Stimulated activated naive B cell treated with anti-CD40 and anti-IgM and Interleukin-4, amounts not matched to agents 10 μg/mL and 1 μg/mL and 100 μg/mL, for 72 hours (primary cell): ENCODE measurements at regions not wholly inside any gene's neighbourhood (a gene's known extent, or its start where the extent isn't known, plus 50 kb on each side); places are given as distances from the start of the nearest gene placed in this dataset.

Source experiments
- ATAC-seq, 2 donors: fragments of 150-1000 bp; cut with Tn5 transposase; replicated peaks; 2 replicates each; pipeline ENCODE4 v1.10.0; 2021; ENCODE audit warnings: moderate library complexity in 1 of 2
- DNase-seq: peaks from one replicate; pipeline ENCODE4 v3.0.0; 2021
- H3K27ac Mint-ChIP-seq: one replicate; pipeline ENCODE4 v1.8.0; 2022; ENCODE audit warnings: mild to moderate bottlenecking, mixed read lengths
- H3K27me3 Mint-ChIP-seq, 2 donors: one replicate each; pipeline ENCODE4 v1.8.0; 2022; ENCODE audit warnings: mixed read lengths in 2 of 2
- H3K36me3 Mint-ChIP-seq, 2 donors: one replicate each; pipeline ENCODE4 v1.8.0; 2022; ENCODE audit warnings: mixed read lengths in 2 of 2, mild to moderate bottlenecking in 1 of 2
- H3K4me1 Mint-ChIP-seq, 2 donors: one replicate each; pipeline ENCODE4 v1.8.0; 2022; ENCODE audit warnings: mixed read lengths in 2 of 2, mild to moderate bottlenecking in 1 of 2
- H3K4me3 Mint-ChIP-seq, 2 donors: one replicate each; pipeline ENCODE4 v1.8.0; 2022; ENCODE audit warnings: mild to moderate bottlenecking in 2 of 2, mixed read lengths in 2 of 2, moderate library complexity in 1 of 2
- H3K9me3 Mint-ChIP-seq, 2 donors: one replicate each; pipeline ENCODE4 v1.8.0; 2022; ENCODE audit warnings: mixed read lengths in 2 of 2, mild to moderate bottlenecking in 1 of 2

DNA sequence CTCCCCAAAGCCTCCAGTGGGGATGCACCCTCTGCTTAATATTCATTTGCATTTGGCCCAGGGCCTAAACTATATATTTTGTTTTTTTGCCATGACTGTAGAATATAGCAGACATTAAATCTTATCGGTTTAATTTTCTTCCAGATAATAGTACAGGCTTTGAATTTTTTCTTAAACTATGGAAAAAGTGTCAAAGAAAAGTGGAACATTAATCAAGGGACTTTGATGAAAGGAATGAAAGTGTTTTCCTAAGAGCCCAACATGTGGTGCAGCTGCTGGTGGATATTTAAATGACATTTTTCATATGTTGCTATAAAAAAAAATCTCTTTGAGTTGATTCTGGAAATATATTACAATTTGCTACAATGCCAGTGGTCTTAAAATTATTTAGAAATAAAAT lies 346.8 kb downstream of the CYP26B1 start:
- H3K27me3 Mint-ChIP-seq, result peaks cover 6 to 11% of the 10 kb centered on the region in 2 donors
- H3K4me1 Mint-ChIP-seq, result no peaks in the 10 kb centered on the region
- DNase-seq (no peak), ATAC-seq (no peak)
- no peak overlapping the region for H3K4me3 Mint-ChIP-seq
- H3K36me3 Mint-ChIP-seq, result no peaks in the 10 kb centered on the region
- no peak overlapping the region for H3K27ac Mint-ChIP-seq
- peaks cover 0 to 2% of the 10 kb centered on the region in 2 donors for H3K9me3 Mint-ChIP-seq

DNA sequence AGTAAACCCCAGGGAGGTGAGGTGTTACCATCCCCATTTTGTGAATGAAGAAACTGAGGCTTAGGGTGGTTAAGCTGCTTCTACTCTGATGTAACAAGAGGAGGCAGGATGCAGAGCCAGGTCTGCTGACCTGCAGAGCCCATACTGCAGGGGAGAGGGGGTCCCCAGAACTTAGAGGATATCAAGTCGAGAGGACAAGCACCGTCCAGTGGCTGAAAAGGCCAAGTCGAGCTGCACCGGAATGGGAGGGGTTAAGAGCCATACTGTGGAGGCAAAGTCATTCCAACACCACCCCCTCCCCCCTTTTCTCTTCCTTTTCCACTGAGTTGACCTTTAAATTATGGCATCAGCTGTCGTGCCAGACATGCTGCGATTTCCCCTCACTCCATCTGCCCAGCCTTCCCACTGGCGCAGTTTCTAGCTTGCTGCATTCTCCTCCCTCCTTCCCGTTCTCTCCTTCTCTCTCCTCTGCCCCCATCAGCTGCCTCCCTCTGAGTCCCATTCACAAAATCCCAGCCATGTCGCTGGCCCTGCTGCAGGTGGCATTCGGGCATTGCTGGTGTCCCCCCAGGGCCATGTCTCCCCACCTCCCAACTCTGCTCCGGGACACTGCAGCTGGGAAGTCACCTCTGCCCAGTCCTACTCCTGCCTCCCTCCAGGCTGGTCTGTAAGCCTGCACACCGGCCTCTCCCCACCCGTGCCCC lies 346.9 kb downstream of the DYSF start:
- Mint-ChIP-seq H3K36me3 (no peaks in the 10 kb centered on the region), H3K4me3 (no peak overlapping the region), H3K9me3 (peaks cover 0 to 2% of the 10 kb centered on the region in 2 donors), H3K27me3 (peaks cover 6 to 11% of the 10 kb centered on the region in 2 donors), H3K27ac (no peak overlapping the region), H3K4me1 (no peaks in the 10 kb centered on the region)
- no peak for DNase-seq
- ATAC-seq, result no peak

DNA sequence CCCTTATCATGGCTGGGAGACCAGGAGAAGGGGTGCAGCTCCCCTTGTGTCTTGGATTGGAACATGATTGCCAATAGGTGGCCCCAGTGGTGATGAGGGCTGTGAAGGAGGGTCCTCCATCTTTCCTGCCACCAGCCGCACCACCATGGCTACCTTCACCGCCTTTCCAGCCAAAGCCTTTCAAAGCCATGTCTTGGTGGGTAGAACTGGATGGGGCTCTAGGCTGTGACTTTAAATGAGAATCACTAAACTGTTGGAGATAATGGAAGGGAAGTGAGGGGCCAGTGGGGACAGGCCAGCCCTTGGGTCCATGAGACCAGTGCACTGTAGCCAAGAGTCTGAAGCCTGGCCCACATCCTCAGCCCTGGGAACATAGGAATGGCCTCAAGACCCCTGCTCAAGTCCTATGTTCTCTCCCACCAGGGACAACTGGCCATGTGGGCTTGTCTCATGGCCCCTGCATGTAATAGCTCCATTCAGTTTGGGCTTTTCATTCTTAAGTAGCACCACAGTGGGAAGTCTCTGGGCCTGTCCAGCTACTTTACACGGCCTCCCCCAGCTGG lies 345.7 kb downstream of the DYSF start:
- DNase-seq (no peak), ATAC-seq (no peak)
- no peaks in the 10 kb centered on the region for H3K36me3 Mint-ChIP-seq
- H3K27ac Mint-ChIP-seq, result no peak overlapping the region
- H3K9me3 Mint-ChIP-seq, result no peaks in the 10 kb centered on the region
- H3K27me3 Mint-ChIP-seq, result peaks cover 6 to 13% of the 10 kb centered on the region in 2 donors
- no peak overlapping the region for H3K4me3 Mint-ChIP-seq
- H3K4me1 Mint-ChIP-seq, result no peaks in the 10 kb centered on the region

DNA sequence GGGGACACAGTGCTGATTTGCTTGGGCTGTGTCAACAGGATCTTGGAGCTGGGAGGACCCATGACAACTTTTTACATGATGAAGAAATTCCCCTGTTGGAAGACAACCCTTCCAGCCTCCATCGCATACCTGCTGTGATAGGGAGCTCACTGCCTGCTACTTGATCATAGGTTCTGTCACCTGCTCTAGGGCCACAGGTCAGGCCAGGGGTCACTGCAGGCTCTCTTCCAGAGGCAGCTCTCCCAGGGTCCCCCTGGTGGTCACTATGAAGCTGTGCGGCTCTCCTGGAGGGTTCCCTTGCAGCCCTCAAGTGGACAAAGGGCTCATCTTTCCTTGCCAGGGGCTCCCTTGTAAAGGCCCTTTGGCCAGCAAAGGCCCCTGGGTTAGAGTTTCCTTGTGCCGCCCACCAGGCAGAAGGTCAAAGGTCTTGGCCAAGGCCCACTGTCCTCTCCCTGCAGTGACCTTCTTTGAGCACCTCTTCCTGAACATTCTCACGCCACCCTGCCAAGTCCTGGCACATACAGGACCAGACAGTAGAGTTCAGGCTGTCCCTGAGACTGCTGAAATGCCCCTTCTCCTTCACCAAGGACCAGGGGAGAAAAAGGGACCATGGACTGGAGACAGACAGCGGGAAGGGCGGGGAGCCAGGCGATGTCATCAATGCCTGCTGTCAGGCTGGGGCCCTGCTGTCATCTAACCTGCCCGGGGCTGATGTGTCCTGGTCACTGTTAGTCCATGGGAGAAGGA lies 345.1 kb downstream of the DYSF start:
- peak; percentile 53 to 68 for ATAC-seq
- H3K4me3 Mint-ChIP-seq, result no peak overlapping the region

DNA sequence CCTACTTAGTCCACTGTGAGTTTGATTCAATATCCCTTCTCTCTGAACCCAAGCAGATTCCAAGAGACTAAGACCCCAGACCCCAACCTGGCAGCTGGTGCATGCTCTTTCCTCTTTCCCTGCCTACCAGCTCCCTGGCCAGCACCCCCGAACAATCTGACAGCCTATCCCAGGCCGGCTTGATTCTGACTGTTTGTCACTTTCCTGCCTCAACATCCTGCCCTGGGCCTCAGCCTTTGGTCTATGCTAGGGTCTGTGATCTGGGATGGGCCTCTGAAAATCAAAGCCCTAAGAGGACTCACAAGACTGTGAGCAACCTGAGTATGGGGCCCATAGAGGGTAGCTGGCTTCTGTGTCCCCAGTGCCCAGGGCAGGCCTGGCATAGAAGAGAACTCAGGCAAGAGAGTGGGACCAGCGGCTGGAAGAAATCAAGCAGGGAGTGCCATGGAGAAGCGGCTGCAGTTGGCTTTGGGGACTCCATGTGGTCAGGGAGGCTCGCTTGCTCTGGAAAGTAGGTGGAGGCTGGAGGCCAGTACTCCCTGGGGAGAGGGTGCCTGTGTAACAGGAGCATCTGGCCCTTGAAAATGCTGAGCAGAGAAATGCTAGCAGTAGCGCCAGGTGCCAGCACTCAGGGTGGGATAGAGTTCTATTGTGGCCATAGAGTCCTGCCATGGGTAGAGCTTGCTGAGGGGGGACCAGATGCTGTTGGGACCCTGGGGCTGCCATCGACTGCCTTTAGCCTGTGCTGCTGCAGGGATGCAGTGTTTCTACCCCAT lies 343.9 kb downstream of the DYSF start:
- Mint-ChIP-seq H3K4me1 (no peaks in the 10 kb centered on the region), H3K4me3 (no peak overlapping the region), H3K27ac (peak overlapping the region; percentile 52), H3K27me3 (peaks cover under 1 to 11% of the 10 kb centered on the region in 2 donors), H3K36me3 (no peaks in the 10 kb centered on the region), H3K9me3 (no peaks in the 10 kb centered on the region)
- ATAC-seq (no peak), DNase-seq (no peak)

More for the DNA sequence above, 345.1 kb downstream of the DYSF start:
- Mint-ChIP-seq H3K4me1 (no peaks in the 10 kb centered on the region), H3K27me3 (peaks cover 6 to 15% of the 10 kb centered on the region in 2 donors), H3K27ac (no peak overlapping the region), H3K9me3 (no peaks in the 10 kb centered on the region), H3K36me3 (no peaks in the 10 kb centered on the region)
- DNase-seq, result no peak

DNA sequence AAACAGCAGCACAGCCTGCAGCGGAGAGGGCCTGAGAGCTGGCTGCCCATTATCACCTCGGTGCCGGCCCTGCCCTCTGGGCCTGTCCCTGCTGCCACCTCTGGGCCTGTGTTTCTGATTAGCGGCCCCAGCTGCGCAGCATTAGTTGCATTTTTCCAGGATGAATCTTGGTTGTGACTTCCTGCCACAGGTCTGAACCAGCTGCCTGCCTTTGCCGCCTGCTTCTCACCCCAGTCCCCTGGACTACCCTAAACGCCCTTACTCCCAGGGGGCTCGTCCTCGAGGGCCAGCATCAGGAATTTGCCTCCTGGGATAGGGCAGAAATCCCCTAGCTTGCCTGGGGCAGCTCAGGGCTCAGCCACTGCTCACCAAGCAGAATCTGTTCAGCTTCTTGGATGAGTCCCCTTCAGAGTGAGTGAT lies 342.8 kb downstream of the DYSF start:
- H3K4me3 Mint-ChIP-seq, result no peak overlapping the region
- no peaks in the 10 kb centered on the region for H3K9me3 Mint-ChIP-seq
- no peaks in the 10 kb centered on the region for H3K4me1 Mint-ChIP-seq
- no peak overlapping the region for H3K27ac Mint-ChIP-seq
- DNase-seq, result no peak
- no peaks in the 10 kb centered on the region for H3K36me3 Mint-ChIP-seq
- H3K27me3 Mint-ChIP-seq, result peaks cover 0 to 10% of the 10 kb centered on the region in 2 donors
- no peak for ATAC-seq

DNA sequence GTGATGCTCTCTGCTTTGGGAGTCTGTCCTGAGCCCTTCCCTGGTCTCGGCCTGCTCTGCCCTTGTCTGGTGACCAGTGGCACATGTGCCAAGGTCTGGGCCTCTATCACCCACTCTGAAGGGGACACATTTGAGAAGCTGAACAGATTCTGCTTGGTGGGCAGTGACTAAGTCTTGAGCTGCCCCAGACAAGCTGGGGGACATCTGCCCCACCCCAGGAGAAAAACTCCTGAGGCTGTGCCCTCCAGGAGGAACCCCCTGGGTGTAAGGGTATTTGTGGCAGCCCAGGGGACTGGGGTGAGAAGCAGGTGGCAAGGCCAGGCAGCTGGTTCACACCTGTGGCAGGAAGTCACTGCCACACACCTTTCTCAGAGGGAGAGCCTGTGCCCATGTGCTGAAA lies 342.1 kb downstream of the DYSF start:
- Mint-ChIP-seq H3K4me3 (no peak overlapping the region), H3K27ac (no peak overlapping the region), H3K9me3 (no peaks in the 10 kb centered on the region), H3K4me1 (no peaks in the 10 kb centered on the region), H3K27me3 (peaks cover 0 to 8% of the 10 kb centered on the region in 2 donors), H3K36me3 (no peaks in the 10 kb centered on the region)
- no peak for ATAC-seq
- DNase-seq, result no peak

DNA sequence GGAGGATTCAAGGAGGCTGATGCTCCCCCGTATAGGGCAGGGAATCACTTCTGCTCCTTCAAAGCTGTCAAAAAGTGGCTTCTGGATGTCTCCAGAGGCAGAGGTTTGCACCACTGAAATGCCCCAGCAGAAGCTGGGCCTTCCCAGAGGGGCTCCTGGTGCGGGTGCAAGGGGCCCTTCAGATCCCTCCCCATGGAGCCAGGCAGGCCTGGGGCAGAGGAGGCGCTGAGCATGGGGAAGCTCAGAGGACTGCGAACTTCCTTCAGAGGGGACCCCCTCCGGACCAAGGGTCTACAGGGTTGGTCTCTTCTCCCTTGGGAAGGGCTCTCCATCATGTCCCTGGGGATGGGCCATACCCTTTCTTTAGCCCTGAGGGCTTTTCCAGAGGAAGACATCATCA lies 341.2 kb downstream of the DYSF start:
- Mint-ChIP-seq H3K4me3 (no peak overlapping the region), H3K27ac (no peak overlapping the region), H3K36me3 (no peaks in the 10 kb centered on the region), H3K4me1 (no peaks in the 10 kb centered on the region), H3K27me3 (peaks cover 0 to 4% of the 10 kb centered on the region in 2 donors), H3K9me3 (no peaks in the 10 kb centered on the region)
- DNase-seq, result no peak
- no peak for ATAC-seq

GRCh38 chr2:71793926-71794325 lies 340.6 kb downstream of the DYSF start:
- Mint-ChIP-seq H3K27ac (no peak overlapping the region), H3K4me1 (no peaks in the 10 kb centered on the region), H3K36me3 (no peaks in the 10 kb centered on the region), H3K9me3 (no peaks in the 10 kb centered on the region), H3K4me3 (no peak overlapping the region), H3K27me3 (peaks cover 0 to 4% of the 10 kb centered on the region in 2 donors)
- DNase-seq, result no peak
- no peak for ATAC-seq

GRCh38 chr2:71792926-71793761 lies 339.8 kb downstream of the DYSF start:
- ATAC-seq (no peak), DNase-seq (no peak)
- Mint-ChIP-seq H3K27me3 (peaks cover 0 to 4% of the 10 kb centered on the region in 2 donors), H3K4me1 (no peaks in the 10 kb centered on the region), H3K9me3 (no peaks in the 10 kb centered on the region), H3K4me3 (no peak overlapping the region), H3K36me3 (no peaks in the 10 kb centered on the region), H3K27ac (no peak overlapping the region)

DNA sequence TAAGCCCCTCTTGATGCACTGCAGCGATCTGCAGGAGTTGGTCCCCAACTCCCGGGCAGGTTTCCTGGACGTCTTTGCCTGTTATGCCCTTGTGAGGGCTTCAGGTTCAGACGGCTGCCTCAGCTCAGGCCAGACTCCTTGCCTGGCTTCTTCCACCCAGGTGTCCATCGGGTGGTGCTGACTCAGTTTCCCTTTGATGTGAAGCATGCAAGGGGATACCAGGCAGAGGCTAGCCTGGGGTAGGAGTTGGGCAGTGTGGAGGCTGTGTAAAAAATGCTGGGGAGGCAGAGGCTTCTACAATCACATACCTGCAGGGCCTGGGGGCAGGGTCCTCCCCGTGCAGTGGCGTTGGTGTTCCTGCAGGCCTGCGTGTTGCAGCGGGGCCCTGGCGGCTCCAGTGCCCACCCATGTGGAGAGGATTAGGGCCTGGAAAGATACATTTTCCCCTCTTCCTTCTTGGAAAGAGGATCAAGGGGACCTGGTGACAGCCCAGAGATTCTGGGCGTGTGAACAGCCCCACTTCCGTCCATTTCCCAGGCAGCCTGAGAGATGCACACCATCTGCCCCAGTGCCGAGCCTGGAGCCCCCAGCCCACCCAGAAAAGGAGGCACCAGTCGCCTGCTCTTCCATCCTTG lies 338.3 kb downstream of the DYSF start:
- ATAC-seq (no peak), DNase-seq (no peak)
- Mint-ChIP-seq H3K4me3 (no peak overlapping the region), H3K27me3 (peaks cover 0 to 4% of the 10 kb centered on the region in 2 donors), H3K9me3 (no peaks in the 10 kb centered on the region), H3K4me1 (no peaks in the 10 kb centered on the region), H3K27ac (no peak overlapping the region), H3K36me3 (no peaks in the 10 kb centered on the region)

GRCh38 chr2:71791061-71791450 lies 337.7 kb downstream of the DYSF start:
- no peak for ATAC-seq
- peaks cover 0 to 4% of the 10 kb centered on the region in 2 donors for H3K27me3 Mint-ChIP-seq
- no peaks in the 10 kb centered on the region for H3K36me3 Mint-ChIP-seq

DNA sequence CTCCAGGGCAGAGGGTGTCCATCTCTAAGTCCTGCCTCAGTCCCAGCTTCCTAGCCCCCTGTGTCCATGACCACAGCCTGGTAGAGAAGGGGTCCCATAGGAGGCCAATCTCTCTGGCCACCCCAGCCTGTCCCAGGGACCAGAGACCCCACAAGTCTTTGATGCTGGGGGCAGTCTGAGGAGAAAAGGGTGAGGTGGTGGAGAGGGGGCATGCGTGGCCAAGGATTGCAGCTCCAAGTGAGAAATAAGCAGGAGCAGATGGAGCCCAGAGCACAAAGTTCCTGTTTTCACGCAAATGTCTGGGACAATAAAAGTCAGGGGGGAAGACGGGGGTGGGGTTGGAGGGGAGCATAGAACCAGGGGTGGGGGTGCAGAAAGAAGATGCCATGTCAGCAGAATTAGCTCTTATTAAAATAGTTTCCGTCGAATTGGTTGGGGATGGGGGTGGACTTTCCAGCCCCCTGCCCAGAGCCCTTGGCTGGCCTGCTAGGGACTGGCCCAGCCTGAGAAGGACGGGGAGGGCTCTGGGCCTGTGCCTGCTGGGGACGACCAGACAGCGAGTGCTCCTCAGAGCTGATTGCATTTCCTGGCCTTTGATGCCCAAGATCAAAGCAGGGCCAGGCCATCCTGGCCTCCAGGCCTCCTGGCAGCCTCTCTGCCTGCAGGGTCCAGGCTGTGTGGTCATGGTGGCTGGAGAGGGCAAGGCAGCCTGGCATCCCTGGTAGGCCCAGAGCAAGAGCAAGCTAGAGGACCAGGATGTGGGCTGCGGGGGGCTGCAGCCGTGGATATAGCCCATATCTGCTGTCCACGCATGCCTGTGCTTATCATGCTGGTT lies 337.1 kb downstream of the DYSF start:
- ATAC-seq (no peak), DNase-seq (no peak)
- H3K27me3 Mint-ChIP-seq, result peaks cover 0 to 4% of the 10 kb centered on the region in 2 donors
- H3K9me3 Mint-ChIP-seq, result no peaks in the 10 kb centered on the region
- H3K36me3 Mint-ChIP-seq, result no peaks in the 10 kb centered on the region
- H3K27ac Mint-ChIP-seq, result no peak overlapping the region
- H3K4me1 Mint-ChIP-seq, result no peaks in the 10 kb centered on the region
- no peak overlapping the region for H3K4me3 Mint-ChIP-seq

More at GRCh38 chr2:71791061-71791450, 337.7 kb downstream of the DYSF start:
- H3K4me3 Mint-ChIP-seq, result no peak overlapping the region
- no peak for DNase-seq
- H3K27ac Mint-ChIP-seq, result no peak overlapping the region
- H3K9me3 Mint-ChIP-seq, result no peaks in the 10 kb centered on the region
- no peaks in the 10 kb centered on the region for H3K4me1 Mint-ChIP-seq
